ENCODE measurements at regions not wholly inside any gene's neighbourhood (a gene's known extent, or its start where the extent isn't known, plus 50 kb on each side); places are given as distances from the start of the nearest gene placed in this dataset.

DNA sequence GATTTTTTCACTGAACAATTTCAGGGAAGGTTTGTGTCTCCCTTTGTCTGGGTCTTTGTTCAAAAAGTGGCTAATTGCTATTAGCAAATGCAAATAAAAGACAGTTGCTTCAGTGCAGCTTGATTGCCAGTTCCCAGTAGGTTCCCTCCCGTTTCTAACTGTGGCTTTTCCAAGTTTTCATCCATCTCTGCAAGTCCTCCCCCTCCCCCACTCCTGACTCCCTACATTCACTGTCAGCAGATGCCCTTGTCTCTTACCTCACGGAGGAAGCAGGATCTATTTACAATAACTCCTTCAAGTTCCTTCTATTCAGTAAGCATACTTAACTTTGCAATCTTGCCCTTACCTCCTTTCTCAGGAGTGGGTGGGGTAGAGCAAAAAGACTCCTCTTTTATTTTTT, 55.4 kb upstream of the SCEL start:
- H3K79me2 ChIP-seq (ENCODE audit: control insufficient read depth, insufficient read depth, low read length): no peaks in the 10 kb centered on the region
- peaks cover 2% of the 10 kb centered on the region for H3K27me3 ChIP-seq (ENCODE audit: control insufficient read depth, insufficient read depth, low read length)
- TF ChIP-seq EZH2 (IDR thresholded peaks at IDR 0.05; ENCODE audit: low read length, missing control alignments): no peak
- TF ChIP-seq, protein P1, sequence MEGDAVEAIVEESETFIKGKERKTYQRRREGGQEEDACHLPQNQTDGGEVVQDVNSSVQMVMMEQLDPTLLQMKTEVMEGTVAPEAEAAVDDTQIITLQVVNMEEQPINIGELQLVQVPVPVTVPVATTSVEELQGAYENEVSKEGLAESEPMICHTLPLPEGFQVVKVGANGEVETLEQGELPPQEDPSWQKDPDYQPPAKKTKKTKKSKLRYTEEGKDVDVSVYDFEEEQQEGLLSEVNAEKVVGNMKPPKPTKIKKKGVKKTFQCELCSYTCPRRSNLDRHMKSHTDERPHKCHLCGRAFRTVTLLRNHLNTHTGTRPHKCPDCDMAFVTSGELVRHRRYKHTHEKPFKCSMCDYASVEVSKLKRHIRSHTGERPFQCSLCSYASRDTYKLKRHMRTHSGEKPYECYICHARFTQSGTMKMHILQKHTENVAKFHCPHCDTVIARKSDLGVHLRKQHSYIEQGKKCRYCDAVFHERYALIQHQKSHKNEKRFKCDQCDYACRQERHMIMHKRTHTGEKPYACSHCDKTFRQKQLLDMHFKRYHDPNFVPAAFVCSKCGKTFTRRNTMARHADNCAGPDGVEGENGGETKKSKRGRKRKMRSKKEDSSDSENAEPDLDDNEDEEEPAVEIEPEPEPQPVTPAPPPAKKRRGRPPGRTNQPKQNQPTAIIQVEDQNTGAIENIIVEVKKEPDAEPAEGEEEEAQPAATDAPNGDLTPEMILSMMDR (conservative IDR thresholded peaks at IDR 0.05 in 1 of 2, IDR thresholded peaks at IDR 0.05 in 1 of 2; ENCODE audit: low read depth in 1 of 2, low read length in 2 of 2): no peak
- no peak overlapping the region for H3K27ac ChIP-seq (ENCODE audit: insufficient read depth, low read length)
- H3K9me3 ChIP-seq (ENCODE audit: control insufficient read depth, insufficient read depth, low read depth, low read length): no peaks in the 10 kb centered on the region
- no peaks in the 10 kb centered on the region for H3K36me3 ChIP-seq (ENCODE audit: control insufficient read depth, insufficient read depth, low read length)
- peak in 1 of 2 donors; percentile 2 for DNase-seq (ENCODE audit: low read depth in 2 of 2)
- no peak overlapping the region for H3K9ac ChIP-seq (ENCODE audit: insufficient read depth, low read length)
- H4K20me1 ChIP-seq (ENCODE audit: control insufficient read depth, extremely low read depth, insufficient read depth, low read length): no peaks in the 10 kb centered on the region
- H3K4me2 ChIP-seq (ENCODE audit: extremely low read depth, insufficient read depth, low read length): no peak overlapping the region
- no peaks in the 10 kb centered on the region for H3K4me1 ChIP-seq (ENCODE audit: control insufficient read depth, extremely low read depth, insufficient read depth, low read length)
- H3K4me3 ChIP-seq (replicated peaks in 1 of 4; ENCODE audit: control extremely low read depth in 1 of 4, insufficient read depth in 1 of 4, low read depth in 3 of 4, low read length in 4 of 4): no peak overlapping the region
- H2AFZ ChIP-seq (ENCODE audit: low read length): no peak overlapping the region

DNA sequence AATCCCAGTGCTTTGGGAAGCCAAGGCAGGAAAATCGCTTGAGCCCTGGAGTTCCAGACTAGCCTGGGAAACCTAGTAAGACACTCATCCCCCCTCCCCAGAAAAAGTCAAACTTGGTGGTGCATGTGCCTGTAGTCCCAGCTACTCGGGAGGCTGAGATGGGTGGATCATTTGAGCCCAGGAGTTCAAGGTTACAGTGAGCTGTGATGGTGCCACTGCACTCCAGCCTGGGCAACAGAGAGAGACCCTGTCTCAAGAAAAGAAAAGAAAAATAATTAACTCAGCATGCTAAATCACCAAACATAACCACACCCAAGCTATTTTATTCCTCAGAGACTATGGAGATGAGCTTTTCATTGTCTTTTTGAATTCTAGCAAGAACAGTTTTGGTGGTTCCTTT, 56.2 kb upstream of the SCEL start:
- H3K79me2 ChIP-seq (ENCODE audit: control insufficient read depth, insufficient read depth, low read length): no peaks in the 10 kb centered on the region
- H3K27ac ChIP-seq (ENCODE audit: insufficient read depth, low read length): no peak overlapping the region
- no peaks in the 10 kb centered on the region for H3K36me3 ChIP-seq (ENCODE audit: control insufficient read depth, insufficient read depth, low read length)
- H3K4me2 ChIP-seq (ENCODE audit: extremely low read depth, insufficient read depth, low read length): no peak overlapping the region
- H3K4me1 ChIP-seq (ENCODE audit: control insufficient read depth, extremely low read depth, insufficient read depth, low read length): no peaks in the 10 kb centered on the region
- TF ChIP-seq, protein P1 (conservative IDR thresholded peaks at IDR 0.05 in 1 of 2, IDR thresholded peaks at IDR 0.05 in 1 of 2; ENCODE audit: low read depth in 1 of 2, low read length in 2 of 2): no peak
- TF ChIP-seq EZH2 (IDR thresholded peaks at IDR 0.05; ENCODE audit: low read length, missing control alignments): no peak
- H3K9me3 ChIP-seq (ENCODE audit: control insufficient read depth, insufficient read depth, low read depth, low read length): no peaks in the 10 kb centered on the region
- H3K27me3 ChIP-seq (ENCODE audit: control insufficient read depth, insufficient read depth, low read length): peaks cover 2% of the 10 kb centered on the region
- H4K20me1 ChIP-seq (ENCODE audit: control insufficient read depth, extremely low read depth, insufficient read depth, low read length): no peaks in the 10 kb centered on the region
- no peak for DNase-seq (ENCODE audit: low read depth in 2 of 2)
- no peak overlapping the region for H3K4me3 ChIP-seq (replicated peaks in 1 of 4; ENCODE audit: control extremely low read depth in 1 of 4, insufficient read depth in 1 of 4, low read depth in 3 of 4, low read length in 4 of 4)
- H2AFZ ChIP-seq (ENCODE audit: low read length): no peak overlapping the region
- no peak overlapping the region for H3K9ac ChIP-seq (ENCODE audit: insufficient read depth, low read length)

DNA sequence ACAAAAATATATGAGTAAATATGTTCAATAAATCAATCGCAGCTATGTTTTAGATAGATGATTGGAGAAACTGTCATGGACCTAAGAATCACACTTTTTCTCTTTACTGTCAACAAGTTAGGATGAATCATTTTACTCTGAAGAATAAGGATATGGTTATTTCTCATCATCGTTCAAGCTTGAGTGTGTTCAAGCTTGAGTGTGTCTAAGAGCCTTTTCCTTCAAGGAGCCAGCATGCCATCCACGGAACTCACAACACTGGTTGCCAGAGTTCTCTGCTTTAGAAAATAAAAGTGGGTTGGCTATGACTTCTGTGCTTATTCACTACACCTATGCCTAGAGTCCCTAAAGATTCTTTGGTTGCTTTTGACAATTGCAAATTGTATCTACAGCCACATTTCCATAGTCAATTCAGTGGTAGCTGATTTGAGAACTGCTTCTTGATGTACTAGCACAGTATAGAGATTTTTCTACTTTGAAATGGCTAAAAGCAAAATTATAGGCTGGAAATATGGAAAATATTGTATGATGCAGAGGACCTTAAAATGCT, 58.1 kb upstream of the SCEL start:
- H3K9me3 ChIP-seq (ENCODE audit: control insufficient read depth, insufficient read depth, low read depth, low read length): no peaks in the 10 kb centered on the region
- H3K4me3 ChIP-seq (replicated peaks in 1 of 4; ENCODE audit: control extremely low read depth in 1 of 4, insufficient read depth in 1 of 4, low read depth in 3 of 4, low read length in 4 of 4): no peak overlapping the region
- peaks cover 2% of the 10 kb centered on the region for H3K27me3 ChIP-seq (ENCODE audit: control insufficient read depth, insufficient read depth, low read length)
- no peak overlapping the region for H3K27ac ChIP-seq (ENCODE audit: insufficient read depth, low read length)
- H3K4me2 ChIP-seq (ENCODE audit: extremely low read depth, insufficient read depth, low read length): no peak overlapping the region
- H3K4me1 ChIP-seq (ENCODE audit: control insufficient read depth, extremely low read depth, insufficient read depth, low read length): no peaks in the 10 kb centered on the region
- H3K9ac ChIP-seq (ENCODE audit: insufficient read depth, low read length): no peak overlapping the region
- peak in 1 of 2 donors; percentile 27 for DNase-seq (ENCODE audit: low read depth in 2 of 2)
- TF ChIP-seq, protein P1 (conservative IDR thresholded peaks at IDR 0.05 in 1 of 2, IDR thresholded peaks at IDR 0.05 in 1 of 2; ENCODE audit: low read depth in 1 of 2, low read length in 2 of 2): no peak
- no peak for TF ChIP-seq EZH2 (IDR thresholded peaks at IDR 0.05; ENCODE audit: low read length, missing control alignments)
- no peaks in the 10 kb centered on the region for H4K20me1 ChIP-seq (ENCODE audit: control insufficient read depth, extremely low read depth, insufficient read depth, low read length)
- no peaks in the 10 kb centered on the region for H3K36me3 ChIP-seq (ENCODE audit: control insufficient read depth, insufficient read depth, low read length)
- no peaks in the 10 kb centered on the region for H3K79me2 ChIP-seq (ENCODE audit: control insufficient read depth, insufficient read depth, low read length)
- H2AFZ ChIP-seq (ENCODE audit: low read length): no peak overlapping the region
